GM12873 (cell line): ENCODE measurements at regions not wholly inside any gene's neighbourhood (a gene's known extent, or its start where the extent isn't known, plus 50 kb on each side); places are given as distances from the start of the nearest gene placed in this dataset.

Experiments used
- CTCF ChIP-seq: IDR thresholded peaks from 2 replicates; pipeline ENCODE4 v1.5.1; 2012; ENCODE audit warnings: low read depth, mild to moderate bottlenecking, moderate library complexity, low read length, control low read depth; ENCODE audit not compliant: insufficient read depth; ENCODE audit errors: missing control alignments

GRCh38 chr2:172294983-172295382 lies 132.4 kb upstream of the ITGA6 start:
- TF ChIP-seq CTCF: no peak

GRCh38 chr2:172295677-172296076 lies 131.7 kb upstream of the ITGA6 start:
- no peak for TF ChIP-seq CTCF

GRCh38 chr2:172296267-172297046 lies 130.9 kb upstream of the ITGA6 start:
- no peak for TF ChIP-seq CTCF

GRCh38 chr2:172297531-172297930 lies 129.9 kb upstream of the ITGA6 start:
- no peak for TF ChIP-seq CTCF

GRCh38 chr2:172297950-172298349 lies 129.4 kb upstream of the ITGA6 start:
- no peak for TF ChIP-seq CTCF

GRCh38 chr2:172299741-172300140 lies 127.6 kb upstream of the ITGA6 start:
- no peak for TF ChIP-seq CTCF

- TF ChIP-seq CTCF: no peak
Measured at GRCh38 chr2:172300851-172301250, 126.5 kb upstream of the ITGA6 start.
